Activated naive CD8-positive, alpha-beta T cell treated with anti-CD3 and anti-CD28 coated beads, Interleukin-2, amount 10 ng/mL, durations not matched to agents 7 days and 5 days (primary cell): ENCODE measurements at regions not wholly inside any gene's neighbourhood (a gene's known extent, or its start where the extent isn't known, plus 50 kb on each side); places are given as distances from the start of the nearest gene placed in this dataset.

Source experiments
- ATAC-seq: fragments of 150-1000 bp; cut with Tn5 transposase; one replicate; pipeline ENCODE4 v1.10.0; 2021; ENCODE audit warnings: low read depth, moderate library complexity
- POLR2A ChIA-PET: fragments of 350-600 bp; sonication (Branson Sonifier 250); formaldehyde crosslinking; loops from one replicate; lab custom pipeline; 2021; ENCODE audit warnings: antibody characterized with exemption; lab: Charles Lee
- DNase-seq: peaks from one replicate; pipeline ENCODE4 v3.0.0; 2021
- H3K27ac Mint-ChIP-seq: one replicate; pipeline ENCODE4 v1.8.0; 2022; ENCODE audit warnings: mild to moderate bottlenecking, mixed read lengths
- H3K27me3 Mint-ChIP-seq: one replicate; pipeline ENCODE4 v1.8.0; 2022; ENCODE audit warnings: mild to moderate bottlenecking, moderate library complexity, mixed read lengths
- H3K36me3 Mint-ChIP-seq: one replicate; pipeline ENCODE4 v1.8.0; 2021; ENCODE audit warnings: mild to moderate bottlenecking, mixed read lengths
- H3K4me1 Mint-ChIP-seq: one replicate; pipeline ENCODE4 v1.8.0; 2021; ENCODE audit warnings: mixed read lengths
- H3K4me3 Mint-ChIP-seq: one replicate; pipeline ENCODE4 v1.8.0; 2022; ENCODE audit warnings: mild to moderate bottlenecking, moderate library complexity, mixed read lengths
- H3K9me3 Mint-ChIP-seq: one replicate; pipeline ENCODE4 v1.8.0; 2021; ENCODE audit warnings: mixed read lengths

DNA sequence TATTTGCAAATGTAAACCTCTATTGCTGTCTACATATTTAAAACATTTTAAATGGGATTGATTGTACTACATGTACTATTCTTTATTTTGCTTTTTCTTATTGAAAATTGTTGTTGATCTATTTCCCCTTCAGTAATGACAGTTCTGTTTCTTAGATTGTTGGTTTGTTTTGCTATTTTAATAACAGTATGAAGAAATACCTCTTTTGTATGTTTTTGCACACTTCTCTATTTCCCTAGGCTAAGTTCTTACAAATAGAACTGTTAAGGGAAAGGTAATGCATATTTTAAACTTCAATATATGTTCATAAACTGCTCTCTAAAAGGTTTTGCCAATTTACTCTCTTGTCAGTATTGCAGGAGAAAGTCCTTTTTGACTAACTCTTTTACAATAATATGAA, 195.0 kb upstream of the PRPS1L1 start:
- Mint-ChIP-seq H3K4me3 (no peak overlapping the region), H3K36me3 (no peaks in the 10 kb centered on the region), H3K27me3 (peaks cover 6% of the 10 kb centered on the region), H3K9me3 (no peaks in the 10 kb centered on the region), H3K4me1 (no peaks in the 10 kb centered on the region), H3K27ac (no peak overlapping the region)
- POLR2A ChIA-PET = no interaction called here
- ATAC-seq (no peak), DNase-seq (no peak)

DNA sequence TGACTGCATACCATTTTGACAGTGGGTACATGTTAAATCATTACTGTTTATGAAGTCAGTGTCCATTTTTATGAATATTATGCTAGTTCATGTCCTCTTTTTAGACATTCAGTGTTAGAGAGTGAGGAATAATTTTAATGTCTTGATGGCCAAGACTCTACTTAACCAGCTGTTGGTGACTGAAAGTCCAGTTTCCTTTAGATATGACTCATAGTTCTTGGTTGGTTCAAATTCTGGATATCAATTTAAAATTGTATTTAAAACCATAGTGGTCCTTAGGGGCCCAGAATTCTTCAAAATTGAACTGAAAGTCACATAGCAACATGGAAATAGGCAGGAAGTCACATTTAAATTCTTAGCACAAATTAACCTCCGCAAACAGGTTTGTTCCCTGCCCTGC, 196.5 kb upstream of the PRPS1L1 start:
- POLR2A ChIA-PET = no interaction called here
- ATAC-seq = no peak
- H3K36me3 Mint-ChIP-seq = no peaks in the 10 kb centered on the region
- no peak overlapping the region for H3K4me3 Mint-ChIP-seq
- H3K4me1 Mint-ChIP-seq = no peaks in the 10 kb centered on the region
- H3K27me3 Mint-ChIP-seq = peaks cover 6% of the 10 kb centered on the region
- H3K27ac Mint-ChIP-seq = no peak overlapping the region
- DNase-seq = no peak
- H3K9me3 Mint-ChIP-seq = no peaks in the 10 kb centered on the region

DNA sequence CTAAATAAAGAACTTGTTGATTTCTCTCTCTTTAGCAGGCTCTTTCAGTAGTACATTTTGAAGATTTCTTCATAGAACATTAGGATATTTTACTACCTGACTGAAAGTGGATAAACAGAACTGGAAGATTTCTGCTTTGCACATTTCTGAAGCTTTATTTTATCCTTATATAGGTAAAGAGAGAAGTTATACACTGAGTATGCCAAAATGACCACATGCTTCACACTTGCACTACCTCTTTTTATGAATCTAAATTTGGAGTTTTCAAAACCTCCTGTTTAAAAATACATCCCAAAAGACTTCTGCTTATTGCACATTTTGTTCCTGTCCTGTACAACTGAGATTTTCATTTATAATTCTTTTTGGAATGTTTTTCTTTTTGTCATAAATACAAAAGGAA, 197.4 kb upstream of the PRPS1L1 start:
- no peak for ATAC-seq
- H3K36me3 Mint-ChIP-seq = no peaks in the 10 kb centered on the region
- POLR2A ChIA-PET = no interaction called here
- H3K4me3 Mint-ChIP-seq = no peak overlapping the region
- DNase-seq = no peak
- H3K27ac Mint-ChIP-seq = no peak overlapping the region
- H3K9me3 Mint-ChIP-seq = no peaks in the 10 kb centered on the region
- peaks cover 6% of the 10 kb centered on the region for H3K27me3 Mint-ChIP-seq
- no peaks in the 10 kb centered on the region for H3K4me1 Mint-ChIP-seq

DNA sequence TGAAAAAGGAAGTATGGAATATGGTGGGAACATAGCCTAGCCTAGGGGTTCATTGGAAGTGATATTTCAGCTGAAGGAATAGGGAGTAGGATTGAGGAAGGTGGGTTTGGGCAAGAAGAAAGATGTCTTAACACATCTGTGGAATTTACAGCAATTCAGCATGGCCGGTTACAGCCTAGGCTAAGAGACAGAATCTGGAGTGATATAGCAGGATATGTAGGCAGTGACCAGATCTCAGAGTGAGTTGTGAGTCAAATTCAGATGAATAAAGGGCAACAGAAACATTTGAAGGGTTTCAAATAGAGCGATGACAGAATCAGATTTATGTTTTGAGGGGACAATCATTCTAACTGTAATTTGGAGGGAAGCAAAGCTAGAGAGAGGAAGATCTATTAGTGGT, 199.0 kb upstream of the PRPS1L1 start:
- Mint-ChIP-seq H3K27me3 (no peaks in the 10 kb centered on the region), H3K4me3 (no peak overlapping the region), H3K9me3 (no peaks in the 10 kb centered on the region), H3K36me3 (no peaks in the 10 kb centered on the region), H3K27ac (no peak overlapping the region), H3K4me1 (no peaks in the 10 kb centered on the region)
- DNase-seq (no peak), ATAC-seq (no peak)
- POLR2A ChIA-PET = no interaction called here

DNA sequence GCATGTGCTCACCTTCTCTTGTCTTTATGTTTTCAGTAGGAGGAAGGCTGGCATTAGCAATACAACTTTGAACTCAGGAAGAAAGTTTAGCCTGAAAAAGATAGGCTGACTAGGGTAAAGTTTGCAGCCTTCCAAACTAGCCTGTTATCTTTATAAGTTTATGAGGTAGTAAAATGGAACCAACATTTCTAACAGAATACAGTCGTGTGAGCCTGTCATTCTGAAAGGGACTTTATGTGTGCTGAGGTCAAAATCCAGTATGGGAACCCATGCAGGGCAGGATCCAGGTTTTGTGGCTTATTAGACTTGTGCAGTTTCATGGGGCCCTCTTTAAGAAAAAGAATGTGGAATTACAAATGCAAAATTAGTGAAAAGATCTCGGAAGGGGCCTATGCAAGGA, 201.0 kb upstream of the PRPS1L1 start:
- Mint-ChIP-seq H3K4me3 (no peak overlapping the region), H3K27ac (no peak overlapping the region), H3K4me1 (no peaks in the 10 kb centered on the region), H3K36me3 (no peaks in the 10 kb centered on the region), H3K9me3 (no peaks in the 10 kb centered on the region), H3K27me3 (no peaks in the 10 kb centered on the region)
- ATAC-seq (no peak), DNase-seq (no peak)
- POLR2A ChIA-PET = no interaction called here

DNA sequence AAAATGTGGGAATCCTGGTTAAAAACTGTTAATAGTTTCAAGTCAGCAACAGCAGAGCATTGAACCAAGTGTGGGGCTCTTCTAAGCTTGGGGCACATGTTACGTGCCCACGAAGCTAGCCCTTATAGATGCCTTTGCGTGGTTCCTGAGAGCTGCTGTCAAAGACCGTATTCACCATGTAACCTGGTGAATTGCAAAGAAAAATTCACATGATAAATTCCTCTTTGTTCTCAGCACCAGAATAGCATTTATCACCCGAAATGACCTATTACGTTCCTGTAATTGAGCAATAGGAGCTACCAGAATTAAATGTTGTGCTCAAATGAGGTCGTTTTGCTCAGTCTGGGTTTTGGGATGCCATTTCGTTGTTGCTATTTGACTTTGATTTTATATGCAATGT, 202.6 kb upstream of the PRPS1L1 start:
- H3K4me1 Mint-ChIP-seq = no peaks in the 10 kb centered on the region
- no peak overlapping the region for H3K4me3 Mint-ChIP-seq
- no peaks in the 10 kb centered on the region for H3K36me3 Mint-ChIP-seq
- ATAC-seq = no peak
- POLR2A ChIA-PET = no interaction called here
- no peak for DNase-seq
- no peak overlapping the region for H3K27ac Mint-ChIP-seq
- no peaks in the 10 kb centered on the region for H3K27me3 Mint-ChIP-seq
- no peaks in the 10 kb centered on the region for H3K9me3 Mint-ChIP-seq

DNA sequence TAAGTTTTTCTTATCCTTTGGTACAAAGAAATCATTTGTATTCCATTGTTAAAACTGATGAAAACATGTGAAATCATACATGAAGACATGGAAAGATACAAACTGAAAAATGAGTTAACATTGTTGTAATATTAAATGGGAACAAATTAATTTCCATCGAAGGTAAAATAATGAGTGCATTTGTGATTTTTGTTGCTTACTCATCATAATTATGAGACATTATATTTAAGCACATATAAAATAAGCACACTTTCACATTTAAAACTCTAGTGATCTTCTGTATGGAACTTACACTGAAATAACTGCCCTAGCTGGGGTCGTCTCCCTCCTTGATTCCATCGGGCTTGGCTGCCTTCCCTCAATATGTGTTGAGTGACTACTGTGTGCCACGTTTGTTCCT, 204.2 kb upstream of the PRPS1L1 start:
- POLR2A ChIA-PET = no interaction called here
- Mint-ChIP-seq H3K36me3 (no peaks in the 10 kb centered on the region), H3K9me3 (no peaks in the 10 kb centered on the region), H3K4me1 (no peaks in the 10 kb centered on the region), H3K27ac (no peak overlapping the region), H3K4me3 (no peak overlapping the region), H3K27me3 (no peaks in the 10 kb centered on the region)
- DNase-seq = no peak
- no peak for ATAC-seq

DNA sequence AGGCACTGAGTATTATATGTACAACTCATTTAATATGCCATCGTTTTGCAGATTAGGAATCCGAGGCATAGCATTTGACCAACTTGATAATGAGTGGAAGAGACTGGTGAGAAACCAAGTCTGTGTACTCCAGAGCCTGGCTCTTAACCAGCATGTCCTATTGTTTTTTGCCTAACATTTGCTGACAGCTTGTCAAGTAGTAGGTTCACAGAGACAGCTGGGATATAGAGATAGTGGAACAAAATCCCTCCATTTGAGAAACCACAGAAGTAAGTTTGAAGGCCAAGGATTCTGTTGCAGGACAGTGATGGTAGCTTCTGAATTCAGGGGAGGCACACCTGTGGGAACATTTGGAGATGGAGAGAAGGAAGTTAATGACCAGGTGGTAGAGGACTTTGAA, 206.9 kb upstream of the PRPS1L1 start:
- no peaks in the 10 kb centered on the region for H3K36me3 Mint-ChIP-seq
- H3K27ac Mint-ChIP-seq = no peak overlapping the region
- H3K4me3 Mint-ChIP-seq = no peak overlapping the region
- no peaks in the 10 kb centered on the region for H3K9me3 Mint-ChIP-seq
- no peaks in the 10 kb centered on the region for H3K4me1 Mint-ChIP-seq
- ATAC-seq = no peak
- POLR2A ChIA-PET = no interaction called here
- H3K27me3 Mint-ChIP-seq = no peaks in the 10 kb centered on the region
- no peak for DNase-seq

DNA sequence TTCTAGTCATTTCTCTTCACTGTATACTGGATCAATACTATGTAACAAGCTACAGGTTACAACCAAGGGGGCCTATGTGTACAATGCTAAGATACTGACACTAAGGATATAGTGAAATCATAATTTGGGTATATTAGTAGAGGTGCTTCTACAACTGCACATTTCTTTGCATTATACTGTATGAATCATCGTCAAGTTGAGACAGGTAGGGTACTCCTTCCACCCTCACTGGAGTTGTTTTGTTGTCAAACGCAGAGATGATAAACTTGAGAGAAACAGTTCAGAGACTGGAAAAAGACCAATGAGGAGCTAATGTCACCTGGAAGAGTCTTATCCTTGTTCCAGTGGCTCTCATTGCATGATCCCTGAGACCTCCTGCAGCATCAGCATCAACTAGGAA, 208.2 kb upstream of the PRPS1L1 start:
- Mint-ChIP-seq H3K27me3 (no peaks in the 10 kb centered on the region), H3K4me3 (no peak overlapping the region), H3K4me1 (no peaks in the 10 kb centered on the region), H3K27ac (no peak overlapping the region), H3K36me3 (no peaks in the 10 kb centered on the region), H3K9me3 (no peaks in the 10 kb centered on the region)
- POLR2A ChIA-PET = no interaction called here
- DNase-seq (no peak), ATAC-seq (no peak)

DNA sequence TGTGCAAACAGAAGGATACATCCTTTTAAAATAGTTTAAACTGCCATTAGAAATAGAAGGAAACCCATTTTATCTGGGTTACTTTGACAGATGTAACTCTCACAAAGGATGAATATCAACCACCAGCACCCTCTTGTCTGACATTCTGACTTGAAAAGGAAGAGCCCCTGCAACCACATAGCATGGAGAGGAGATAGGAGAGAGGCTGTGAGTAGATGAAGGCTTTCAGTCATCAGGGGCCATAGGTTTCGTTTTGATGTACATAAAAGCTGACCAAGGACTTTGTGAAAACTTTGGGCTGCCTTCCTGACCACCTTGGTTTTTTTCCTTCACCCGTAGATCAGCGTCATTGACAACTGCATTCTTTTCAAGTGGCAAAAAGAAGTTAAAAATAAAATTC, 211.6 kb upstream of the PRPS1L1 start:
- POLR2A ChIA-PET = no interaction called here
- no peaks in the 10 kb centered on the region for H3K4me1 Mint-ChIP-seq

DNA sequence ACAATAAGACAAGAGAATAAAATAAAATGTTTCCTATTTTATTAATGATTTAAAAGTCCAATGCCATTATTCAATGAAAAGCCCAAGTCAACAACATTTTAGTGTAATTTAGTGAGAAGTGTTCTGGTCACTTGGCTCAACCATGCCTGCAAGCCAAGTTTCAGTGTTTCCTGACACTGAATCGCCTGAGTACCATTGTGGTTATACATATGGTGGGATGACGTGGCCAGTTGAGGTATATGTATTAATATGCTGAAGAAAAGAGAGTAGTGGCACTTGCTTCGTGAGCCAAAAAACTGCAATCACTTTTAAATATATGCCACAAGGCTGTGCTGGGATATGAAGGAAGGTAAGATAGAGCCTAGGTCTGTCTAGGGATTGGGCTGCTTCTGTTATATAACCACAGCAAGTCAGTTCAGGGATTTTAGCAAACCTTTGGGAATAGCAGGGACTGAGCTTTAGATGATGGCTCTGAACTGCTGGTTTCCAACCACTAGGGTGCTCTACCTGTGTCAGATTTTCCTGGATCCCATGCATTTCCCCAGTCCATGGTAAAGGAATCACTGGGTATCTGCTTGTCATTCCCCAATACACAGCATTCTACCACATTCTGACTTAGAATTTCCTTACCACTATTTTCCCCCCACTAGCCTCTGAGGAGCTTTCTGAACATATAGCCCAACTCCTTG, 214.0 kb upstream of the PRPS1L1 start:
- H3K4me3 Mint-ChIP-seq = no peak overlapping the region
- H3K9me3 Mint-ChIP-seq = peaks cover 3% of the 10 kb centered on the region
- no peaks in the 10 kb centered on the region for H3K36me3 Mint-ChIP-seq
- H3K27ac Mint-ChIP-seq = no peak overlapping the region
- H3K4me1 Mint-ChIP-seq = no peaks in the 10 kb centered on the region
- POLR2A ChIA-PET = no interaction called here
- ATAC-seq = no peak
- no peak for DNase-seq
- no peaks in the 10 kb centered on the region for H3K27me3 Mint-ChIP-seq

More for the DNA sequence above, 211.6 kb upstream of the PRPS1L1 start:
- Mint-ChIP-seq H3K36me3 (no peaks in the 10 kb centered on the region), H3K27me3 (no peaks in the 10 kb centered on the region), H3K4me3 (no peak overlapping the region), H3K27ac (no peak overlapping the region), H3K9me3 (no peaks in the 10 kb centered on the region)
- DNase-seq = no peak
- no peak for ATAC-seq

DNA sequence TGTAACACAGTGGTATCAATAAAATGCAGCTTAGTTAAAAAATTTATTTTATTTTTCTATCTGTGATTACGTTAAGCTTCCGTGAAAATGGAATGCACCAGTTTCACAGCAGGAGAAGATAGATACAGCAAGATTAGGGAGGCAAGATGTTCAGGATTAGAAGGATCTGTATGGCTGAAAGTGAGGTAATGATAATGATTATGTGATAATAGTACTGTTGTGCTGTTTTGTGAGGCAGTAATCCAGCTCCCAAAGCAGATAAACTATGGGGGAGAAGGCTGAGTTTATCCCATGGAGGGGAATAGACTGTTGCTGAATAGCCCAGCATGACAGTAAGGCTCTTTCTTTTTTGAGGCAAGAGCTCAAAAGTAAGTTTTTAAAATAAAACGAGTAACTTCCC, 216.1 kb upstream of the PRPS1L1 start:
- Mint-ChIP-seq H3K36me3 (no peaks in the 10 kb centered on the region), H3K9me3 (peaks cover 3% of the 10 kb centered on the region), H3K27me3 (no peaks in the 10 kb centered on the region), H3K4me1 (no peaks in the 10 kb centered on the region), H3K27ac (no peak overlapping the region), H3K4me3 (no peak overlapping the region)
- ATAC-seq (no peak), DNase-seq (no peak)
- POLR2A ChIA-PET = no interaction called here

DNA sequence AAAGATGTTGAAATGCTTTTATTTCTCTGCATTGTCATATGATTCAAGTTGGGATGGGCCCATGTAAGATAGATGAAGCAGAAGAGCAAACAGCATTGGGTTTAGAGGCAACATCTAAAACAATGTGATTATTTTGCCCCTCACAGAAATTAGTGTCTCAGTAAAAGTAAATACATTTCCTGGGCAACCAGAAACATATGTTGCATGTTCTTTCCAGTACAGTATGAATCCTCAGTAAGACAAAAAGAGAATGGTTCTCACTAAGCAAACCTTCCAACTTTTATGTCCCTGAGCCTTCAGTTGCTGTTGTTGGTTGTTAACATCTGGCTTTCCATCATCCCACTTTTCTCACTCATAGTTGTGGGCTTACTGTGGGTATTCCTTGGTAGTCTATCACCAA, 222.5 kb upstream of the PRPS1L1 start:
- POLR2A ChIA-PET = no interaction called here
- Mint-ChIP-seq H3K9me3 (peaks cover 11% of the 10 kb centered on the region), H3K36me3 (peaks cover 2% of the 10 kb centered on the region), H3K27ac (no peak overlapping the region), H3K27me3 (no peaks in the 10 kb centered on the region), H3K4me1 (no peaks in the 10 kb centered on the region), H3K4me3 (no peak overlapping the region)
- no peak for ATAC-seq
- DNase-seq = no peak

DNA sequence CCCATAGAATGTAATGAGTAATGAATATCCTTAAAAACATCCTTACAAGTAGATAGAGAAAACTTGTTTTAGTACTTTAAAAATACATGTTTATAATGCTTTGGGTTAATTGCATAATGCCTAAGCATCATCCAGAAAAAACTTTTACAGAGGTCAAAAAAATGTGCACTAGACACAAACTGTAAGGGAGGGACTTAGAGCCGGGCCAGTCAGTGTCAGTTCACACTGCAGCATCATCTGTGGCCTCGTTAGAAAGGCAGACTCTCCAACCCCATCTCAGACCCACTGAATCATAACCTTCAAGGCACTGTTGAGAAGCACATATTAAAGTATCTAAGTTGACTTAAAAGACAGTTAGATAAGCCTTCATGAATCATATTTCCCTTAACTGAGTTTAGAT, 230.1 kb upstream of the PRPS1L1 start:
- peaks cover 2% of the 10 kb centered on the region for H3K9me3 Mint-ChIP-seq
- H3K27ac Mint-ChIP-seq = no peak overlapping the region
- ATAC-seq (no peak), DNase-seq (no peak)
- POLR2A ChIA-PET = no interaction called here
- no peaks in the 10 kb centered on the region for H3K4me1 Mint-ChIP-seq
- no peaks in the 10 kb centered on the region for H3K27me3 Mint-ChIP-seq
- no peaks in the 10 kb centered on the region for H3K36me3 Mint-ChIP-seq
- H3K4me3 Mint-ChIP-seq = no peak overlapping the region

DNA sequence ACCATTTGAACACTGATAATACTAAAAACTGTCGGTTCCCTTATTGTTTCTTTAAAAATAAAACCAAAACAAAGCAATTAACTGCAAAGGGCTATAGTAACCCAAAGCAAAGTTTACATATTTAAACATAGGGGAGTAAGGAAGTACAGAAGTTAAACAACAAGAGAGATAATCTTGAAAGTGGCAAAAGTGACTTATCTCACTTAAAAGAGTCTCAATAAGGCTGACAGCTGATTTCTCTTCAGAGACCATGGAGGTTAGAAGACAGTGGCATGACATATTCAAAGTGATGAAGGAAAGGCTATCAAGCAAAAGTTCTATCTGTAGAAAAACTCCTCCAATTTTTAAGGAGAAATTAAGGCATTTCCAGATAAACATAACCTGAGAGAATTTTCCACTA, 233.5 kb upstream of the HDAC9 start:
- no peaks in the 10 kb centered on the region for H3K9me3 Mint-ChIP-seq
- H3K36me3 Mint-ChIP-seq = no peaks in the 10 kb centered on the region
- DNase-seq = no peak

More for the DNA sequence above, 233.5 kb upstream of the HDAC9 start:
- Mint-ChIP-seq H3K27ac (no peak overlapping the region), H3K27me3 (no peaks in the 10 kb centered on the region), H3K4me1 (no peaks in the 10 kb centered on the region), H3K4me3 (no peak overlapping the region)
- no peak for ATAC-seq
- POLR2A ChIA-PET = no interaction called here
